GM06990 (cell line): ENCODE measurements at regions not wholly inside any gene's neighbourhood (a gene's known extent, or its start where the extent isn't known, plus 50 kb on each side); places are given as distances from the start of the nearest gene placed in this dataset.
"Not testable (repeated sequence)": the region's sequence is repeated elsewhere in the genome, so short reads cannot be mapped to it uniquely, and the experiment has no call there.

Experiments used
- DNase-seq: peaks from one replicate; pipeline ENCODE4 v3.0.0-alpha.2; 2011; ENCODE audit not compliant: insufficient read length; ENCODE audit errors: extremely low read depth
- H3K27me3 ChIP-seq: replicated peaks from 2 replicates; pipeline ENCODE4 v1.6.0; 2011; ENCODE audit warnings: low read length; ENCODE audit not compliant: control insufficient read depth, insufficient read depth
- H3K36me3 ChIP-seq: 2 replicates; pipeline ENCODE4 v1.5.1; 2011; ENCODE audit warnings: low read length; ENCODE audit not compliant: control insufficient read depth, insufficient read depth
- H3K4me3 ChIP-seq: replicated peaks from 2 replicates; pipeline ENCODE4 v1.5.1; 2011; ENCODE audit warnings: low read depth, mild to moderate bottlenecking, control low read depth, low read length
- CTCF ChIP-seq: IDR thresholded peaks from 2 replicates; pipeline ENCODE4 v1.5.1; 2011; ENCODE audit warnings: low read length, control low read depth, mild to moderate bottlenecking, inconsistent platforms; ENCODE audit not compliant: insufficient read depth, poor library complexity, severe bottlenecking

- no peak for TF ChIP-seq CTCF
- Histone ChIP-seq H3K36me3 (no peaks in the 10 kb centered on the region), H3K27me3 (no peaks in the 10 kb centered on the region; the same call in 1 of the 2 replicates), H3K4me3 (no peak overlapping the region)
- DNase-seq: no peak
Observed at GRCh38 chr5:136763548-136763947, 398.2 kb upstream of the TRPC7 start.

GRCh38 chr5:136754216-136754615, 388.9 kb upstream of the TRPC7 start:
- no peaks in the 10 kb centered on the region for H3K36me3 ChIP-seq
- TF ChIP-seq CTCF: no peak
- no peaks in the 10 kb centered on the region for H3K27me3 ChIP-seq
- DNase-seq: no peak
- no peak overlapping the region for H3K4me3 ChIP-seq

GRCh38 chr5:136750224-136750862, 385.0 kb upstream of the TRPC7 start:
- H3K4me3 ChIP-seq: no peak overlapping the region
- DNase-seq: no peak
- no peak for TF ChIP-seq CTCF

GRCh38 chr5:136749016-136749415, 383.7 kb upstream of the TRPC7 start:
- no peak for DNase-seq
- Histone ChIP-seq H3K36me3 (no peaks in the 10 kb centered on the region), H3K4me3 (no peak overlapping the region), H3K27me3 (no peaks in the 10 kb centered on the region)
- TF ChIP-seq CTCF: no peak

More at GRCh38 chr5:136750224-136750862, 385.0 kb upstream of the TRPC7 start:
- H3K36me3 ChIP-seq: no peaks in the 10 kb centered on the region
- no peaks in the 10 kb centered on the region for H3K27me3 ChIP-seq

GRCh38 chr5:136743052-136743451, 377.7 kb upstream of the TRPC7 start:
- no peak for TF ChIP-seq CTCF
- Histone ChIP-seq H3K4me3 (no peak overlapping the region), H3K27me3 (no peaks in the 10 kb centered on the region), H3K36me3 (no peaks in the 10 kb centered on the region)
- DNase-seq: no peak

GRCh38 chr5:136740228-136740627, 374.9 kb upstream of the TRPC7 start:
- no peak for DNase-seq
- TF ChIP-seq CTCF: no peak
- no peaks in the 10 kb centered on the region for H3K36me3 ChIP-seq
- no peaks in the 10 kb centered on the region for H3K27me3 ChIP-seq
- no peak overlapping the region for H3K4me3 ChIP-seq

- not testable (repeated sequence) for H3K36me3 ChIP-seq, H3K27me3 ChIP-seq, H3K4me3 ChIP-seq, DNase-seq
Observed at GRCh38 chr5:136739271-136739670, 373.9 kb upstream of the TRPC7 start.
